ENCODE measurements at regions not wholly inside any gene's neighbourhood (a gene's known extent, or its start where the extent isn't known, plus 50 kb on each side); places are given as distances from the start of the nearest gene placed in this dataset.

GRCh38 chr6:45739058-45739457, 276.6 kb downstream of the CLIC5 start:
- DNase-seq = no peak

- DNase-seq = no peak
Observed at GRCh38 chr6:45738057-45738455, 277.6 kb downstream of the CLIC5 start.

GRCh38 chr6:45737331-45738056, 278.2 kb downstream of the CLIC5 start:
- no peak for DNase-seq

- no peak for DNase-seq
Observed at GRCh38 chr6:45736134-45736533, 279.5 kb downstream of the CLIC5 start.

- no peak for DNase-seq
Observed at GRCh38 chr6:45732731-45733130, 282.9 kb downstream of the CLIC5 start.

GRCh38 chr6:45730232-45730631, 285.4 kb downstream of the CLIC5 start:
- no peak for DNase-seq

GRCh38 chr6:45728674-45729073, 287.0 kb downstream of the CLIC5 start:
- no peak for DNase-seq

GRCh38 chr6:45727819-45728449, 287.7 kb downstream of the CLIC5 start:
- no peak for DNase-seq

GRCh38 chr6:45727228-45727627, 288.4 kb downstream of the CLIC5 start:
- DNase-seq = no peak

- no peak for DNase-seq
Observed at GRCh38 chr6:45726444-45726843, 289.2 kb downstream of the CLIC5 start.

GRCh38 chr6:45724511-45724910, 291.1 kb downstream of the CLIC5 start:
- DNase-seq = no peak

- no peak for DNase-seq
Observed at GRCh38 chr6:45724027-45724426, 291.6 kb downstream of the CLIC5 start.

- no peak for DNase-seq
Observed at GRCh38 chr6:45722876-45723275, 292.8 kb downstream of the CLIC5 start.

GRCh38 chr6:45721665-45722064, 294.0 kb downstream of the CLIC5 start:
- DNase-seq = no peak

GRCh38 chr6:45718871-45719270, 296.8 kb downstream of the CLIC5 start:
- DNase-seq = no peak

GRCh38 chr6:45718131-45718530, 297.5 kb downstream of the CLIC5 start:
- no peak for DNase-seq

GRCh38 chr6:45717715-45718114, 297.9 kb downstream of the CLIC5 start:
- no peak for DNase-seq

- DNase-seq = no peak
Observed at GRCh38 chr6:45717027-45717426, 298.6 kb downstream of the CLIC5 start.

- DNase-seq = no peak
Observed at GRCh38 chr6:45715508-45715803, 300.2 kb downstream of the CLIC5 start.

- peak; percentile 54 for DNase-seq
Observed at GRCh38 chr6:45714741-45715507, 300.7 kb downstream of the CLIC5 start.

GRCh38 chr6:45714006-45714730, 301.5 kb downstream of the CLIC5 start:
- DNase-seq = no peak

Data from NCI-H69 (cell line).